ENCODE measurements at regions not wholly inside any gene's neighbourhood (a gene's known extent, or its start where the extent isn't known, plus 50 kb on each side); places are given as distances from the start of the nearest gene placed in this dataset.

DNA sequence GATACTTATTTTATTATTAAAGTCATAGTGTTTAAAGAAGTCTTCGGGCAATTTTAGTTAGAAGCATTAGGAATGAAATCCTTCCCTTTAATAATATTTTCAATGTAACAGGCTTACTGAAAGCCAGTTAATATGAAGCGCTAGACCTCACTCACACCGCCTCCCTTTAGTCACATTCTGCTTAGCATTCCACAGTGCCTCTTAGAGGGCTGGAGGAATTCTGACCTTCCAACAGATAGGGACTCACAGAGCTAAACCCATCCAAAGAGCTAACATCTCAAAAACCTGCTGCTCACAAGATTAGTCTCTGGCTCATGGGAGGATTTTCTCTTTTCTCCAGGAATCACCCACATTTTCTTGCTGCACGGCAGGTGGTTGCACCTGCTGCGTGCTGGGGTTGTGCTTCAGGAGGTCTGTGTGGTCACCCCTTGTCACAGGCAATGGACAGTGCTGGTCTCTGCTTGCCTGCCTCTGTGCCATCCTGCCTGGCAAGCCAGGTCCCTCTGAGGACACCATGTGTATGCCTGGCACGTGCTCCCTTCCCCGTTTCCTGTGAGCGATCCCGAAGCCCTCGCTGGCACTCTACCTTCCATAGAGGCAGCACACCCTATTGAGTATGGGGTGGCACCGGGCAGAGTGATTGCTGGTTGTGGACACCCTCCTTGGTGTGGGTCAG, 91.8 kb downstream of the KLF6 start:
- Histone ChIP-seq H4K20me1 (replicated peaks; ENCODE audit: control insufficient read depth, extremely low read depth, insufficient read depth, low read length) (no peaks in the 10 kb centered on the region), H3K4me1 (ENCODE audit: control insufficient read depth, extremely low read depth, insufficient read depth, low read length) (no peaks in the 10 kb centered on the region), H3K27me3 (ENCODE audit: control insufficient read depth in 2 of 2, insufficient read depth in 2 of 2, low read length in 2 of 2) (peaks cover 2 to 4% of the 10 kb centered on the region in 2 experiments), H3K27ac (ENCODE audit: insufficient read depth, low read depth, low read length) (no peak overlapping the region), H3K9ac (replicated peaks; ENCODE audit: extremely low read depth, insufficient read depth, low read length) (no peak overlapping the region), H3K79me2 (ENCODE audit: control insufficient read depth, insufficient read depth, low read length) (no peaks in the 10 kb centered on the region), H3K4me2 (ENCODE audit: insufficient read depth, low read length) (no peak overlapping the region), H3K9me1 (replicated peaks; ENCODE audit: control insufficient read depth, extremely low read depth, insufficient read depth, low read length) (no peaks in the 10 kb centered on the region), H3K9me3 (replicated peaks; ENCODE audit: control insufficient read depth, insufficient read depth, low read length) (no peaks in the 10 kb centered on the region), H2AFZ (ENCODE audit: low read depth, low read length) (no peak overlapping the region), H3K36me3 (ENCODE audit: control insufficient read depth in 2 of 2, extremely low read depth in 1 of 2, insufficient read depth in 2 of 2, low read length in 2 of 2) (no peaks in the 10 kb centered on the region), H3K4me3 (replicated peaks in 1 of 3; ENCODE audit: insufficient read depth in 1 of 3, low read depth in 1 of 3, low read length in 3 of 3) (no peak overlapping the region)
- BruUV-seq (replicated peaks) = no TSS peak
- DNase-seq (ENCODE audit: low read depth, low spot score) = no peak
- intact Hi-C loops (cut with micrococcal nuclease) (no loop called here), dilution Hi-C loops (cut with MboI; ENCODE audit: extremely low pct_ligation_motif_present, low sequenced_read_pairs) (no loop called here)
- no peak for FAIRE-seq
- TF ChIP-seq, protein P1, sequence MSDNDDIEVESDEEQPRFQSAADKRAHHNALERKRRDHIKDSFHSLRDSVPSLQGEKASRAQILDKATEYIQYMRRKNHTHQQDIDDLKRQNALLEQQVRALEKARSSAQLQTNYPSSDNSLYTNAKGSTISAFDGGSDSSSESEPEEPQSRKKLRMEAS (IDR thresholded peaks at IDR 0.05; ENCODE audit: insufficient read depth, insufficient read length) = no peak
- TF ChIP-seq GATA2 (IDR thresholded peaks at IDR 0.05; ENCODE audit: insufficient read depth, insufficient read length, low read depth, low read length) (no peak), FOS (IDR thresholded peaks at IDR 0.05; ENCODE audit: borderline replicate concordance, insufficient read depth, low read length) (no peak), POLR2A (IDR thresholded peaks at IDR 0.05; ENCODE audit: low read depth, low read length) (no peak), POLR2AphosphoS5 (IDR thresholded peaks at IDR 0.05; ENCODE audit: insufficient read depth, low read depth, low read length) (no peak), MYC (IDR thresholded peaks at IDR 0.05; ENCODE audit: low read depth, low read length) (no peak), EZH2 (IDR thresholded peaks at IDR 0.05; ENCODE audit: borderline replicate concordance, low read depth, low read length, severe bottlenecking) (no peak), JUN (IDR thresholded peaks at IDR 0.05; ENCODE audit: borderline replicate concordance, insufficient read depth, insufficient read length, low read depth) (no peak)
- TF ChIP-seq, protein P2, sequence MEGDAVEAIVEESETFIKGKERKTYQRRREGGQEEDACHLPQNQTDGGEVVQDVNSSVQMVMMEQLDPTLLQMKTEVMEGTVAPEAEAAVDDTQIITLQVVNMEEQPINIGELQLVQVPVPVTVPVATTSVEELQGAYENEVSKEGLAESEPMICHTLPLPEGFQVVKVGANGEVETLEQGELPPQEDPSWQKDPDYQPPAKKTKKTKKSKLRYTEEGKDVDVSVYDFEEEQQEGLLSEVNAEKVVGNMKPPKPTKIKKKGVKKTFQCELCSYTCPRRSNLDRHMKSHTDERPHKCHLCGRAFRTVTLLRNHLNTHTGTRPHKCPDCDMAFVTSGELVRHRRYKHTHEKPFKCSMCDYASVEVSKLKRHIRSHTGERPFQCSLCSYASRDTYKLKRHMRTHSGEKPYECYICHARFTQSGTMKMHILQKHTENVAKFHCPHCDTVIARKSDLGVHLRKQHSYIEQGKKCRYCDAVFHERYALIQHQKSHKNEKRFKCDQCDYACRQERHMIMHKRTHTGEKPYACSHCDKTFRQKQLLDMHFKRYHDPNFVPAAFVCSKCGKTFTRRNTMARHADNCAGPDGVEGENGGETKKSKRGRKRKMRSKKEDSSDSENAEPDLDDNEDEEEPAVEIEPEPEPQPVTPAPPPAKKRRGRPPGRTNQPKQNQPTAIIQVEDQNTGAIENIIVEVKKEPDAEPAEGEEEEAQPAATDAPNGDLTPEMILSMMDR (IDR thresholded peaks at IDR 0.05; ENCODE audit: extremely low read depth in 1 of 2, insufficient read depth in 1 of 2, low read depth in 1 of 2, low read length in 2 of 2) = no peak
- ChIA-PET POLR2A (no interaction called here), CTCF (no interaction called here)
